HG03060 (cell line): ENCODE measurements at regions not wholly inside any gene's neighbourhood (a gene's known extent, or its start where the extent isn't known, plus 50 kb on each side); places are given as distances from the start of the nearest gene placed in this dataset.

ENCODE experiments used
- ATAC-seq: cut with Tn5 transposase; IDR thresholded peaks from one replicate; pipeline ENCODE4 v1.9.1; 2021; ENCODE audit warnings: low read depth, moderate number of reproducible peaks; ENCODE audit not compliant: unreplicated experiment

DNA sequence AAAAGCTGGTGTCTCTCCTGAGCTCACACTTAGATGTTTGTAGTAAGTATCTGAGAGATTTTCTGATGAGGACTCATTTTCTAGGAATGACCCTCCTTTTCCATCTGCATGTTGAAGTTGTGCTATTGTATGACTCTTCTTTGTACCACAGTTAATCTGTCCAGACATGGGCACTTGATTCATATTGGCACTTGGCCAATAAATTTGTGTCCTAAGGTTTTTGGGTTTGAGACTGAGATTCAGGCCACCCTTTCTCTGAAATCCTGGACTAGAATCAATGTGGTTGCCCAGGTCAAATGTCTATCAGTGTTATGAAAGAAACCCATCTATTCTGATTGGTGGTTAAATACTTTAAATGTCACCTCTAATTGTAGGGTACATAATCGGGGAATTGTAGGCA lies 869.0 kb downstream of the SH3BGRL start:
- no peak for ATAC-seq

DNA sequence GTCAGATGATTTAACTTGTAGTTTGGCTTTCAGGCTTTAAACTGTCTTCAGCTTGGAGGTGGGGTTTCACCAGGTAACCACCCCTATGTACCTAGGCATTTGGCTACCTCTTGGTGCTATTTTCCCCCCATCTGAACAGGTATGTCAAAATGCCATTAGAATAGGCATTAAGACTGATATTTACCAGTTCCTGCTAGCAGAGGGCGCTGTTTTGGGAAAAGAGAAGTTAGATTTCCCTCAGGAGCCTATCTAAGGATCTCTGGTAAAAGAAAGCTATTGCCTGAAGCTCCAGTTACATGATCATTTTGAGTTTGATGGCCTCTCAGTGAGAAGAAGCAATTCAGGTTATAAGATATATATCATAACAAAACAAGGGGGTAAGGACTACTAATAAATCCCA lies 879.1 kb downstream of the SH3BGRL start:
- no peak for ATAC-seq

DNA sequence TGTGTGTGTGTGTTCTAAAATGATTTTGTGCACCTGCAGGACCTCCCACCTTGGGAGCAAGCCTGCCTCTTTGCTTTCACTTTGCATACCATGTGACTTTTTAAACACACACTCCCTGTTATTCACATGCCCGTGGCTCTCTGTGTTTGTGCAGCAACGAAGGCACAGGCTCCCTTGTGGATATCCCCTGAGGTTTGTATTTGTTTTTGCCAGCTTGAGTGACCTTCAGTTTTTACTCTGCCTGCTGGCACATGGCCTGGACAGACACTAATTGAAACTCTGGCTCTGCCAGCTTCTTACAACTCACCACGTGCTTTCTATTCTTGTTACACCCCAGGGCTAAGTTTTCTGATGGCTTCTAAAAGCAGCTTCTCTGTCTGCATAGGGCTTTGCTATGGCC lies 885.8 kb downstream of the SH3BGRL start:
- ATAC-seq, result no peak

DNA sequence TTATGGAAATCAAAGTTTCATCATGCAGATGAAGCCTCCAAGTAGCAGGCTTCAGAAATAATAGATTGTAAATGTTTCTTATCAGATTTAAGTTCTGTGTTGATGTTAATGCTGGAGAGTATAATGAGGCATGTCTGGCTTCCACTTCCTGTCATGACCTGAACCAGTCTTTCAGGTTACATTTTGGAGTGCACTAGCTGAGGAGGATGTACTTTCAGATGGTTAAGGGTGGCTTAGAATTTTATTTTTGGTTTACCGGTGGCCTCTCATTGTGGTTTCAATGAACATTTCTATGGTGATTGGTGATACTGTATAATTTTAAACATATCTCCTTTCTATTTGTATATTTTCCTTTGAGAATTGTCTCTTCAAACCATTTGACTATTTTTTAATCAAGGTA lies 890.4 kb downstream of the SH3BGRL start:
- no peak for ATAC-seq

DNA sequence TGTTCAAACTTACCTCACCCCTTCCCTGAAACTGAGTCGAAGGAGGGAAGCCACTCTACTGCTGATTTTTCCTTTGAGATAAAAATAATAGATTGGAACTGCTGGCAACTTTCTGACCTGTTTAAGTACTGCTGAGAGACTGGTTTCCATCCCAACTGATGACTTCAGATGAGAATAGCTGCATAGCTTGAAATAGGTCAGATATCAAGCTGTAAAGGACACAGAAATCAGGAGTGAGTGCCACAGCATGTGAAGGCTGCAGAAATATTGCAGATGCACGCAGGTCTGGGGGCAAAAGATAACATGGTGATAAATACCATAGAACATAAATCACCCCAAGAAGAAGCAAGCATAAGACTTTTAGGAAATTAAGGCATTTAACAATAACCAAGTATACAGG lies 923.2 kb downstream of the SH3BGRL start:
- no peak for ATAC-seq

DNA sequence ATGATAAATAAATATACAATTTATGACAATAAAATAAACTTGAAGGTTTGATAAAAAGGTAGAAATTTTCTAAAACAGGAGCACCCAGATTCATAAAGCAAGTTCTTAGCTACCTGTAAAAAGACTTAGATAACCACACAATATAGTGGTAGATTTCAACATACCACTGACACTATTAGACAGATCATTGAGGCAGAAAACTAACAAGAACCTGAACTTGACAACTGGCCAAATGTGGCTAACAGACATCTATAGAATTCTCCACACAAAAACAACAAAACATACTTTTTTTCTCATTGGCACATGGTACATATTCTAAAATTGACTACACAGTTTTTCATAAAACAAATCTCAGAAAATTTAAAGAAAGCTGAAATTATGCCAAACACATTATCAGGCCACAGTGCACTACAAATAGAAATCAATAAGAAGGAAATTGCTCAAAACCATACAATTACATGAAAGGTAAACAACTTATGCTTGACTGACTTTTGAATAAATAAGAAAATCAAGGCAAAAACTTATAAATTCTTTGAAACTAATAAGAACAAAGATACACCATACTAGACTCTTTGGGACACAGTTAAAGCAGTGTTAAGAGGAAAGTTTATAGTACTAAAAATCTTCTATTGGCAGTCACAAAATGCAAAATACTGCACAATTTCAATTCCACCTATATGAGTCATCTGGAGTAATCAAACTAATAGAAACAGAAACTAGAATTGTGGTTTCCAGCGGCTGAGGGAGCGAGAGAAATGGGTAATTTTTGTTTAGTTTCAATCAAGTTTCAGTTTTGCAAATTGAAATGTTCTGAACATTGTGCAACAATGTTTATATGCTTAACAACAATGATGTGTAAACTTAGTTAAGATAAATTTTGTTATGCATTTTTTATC lies 925.6 kb downstream of the SH3BGRL start:
- peak; percentile 52 for ATAC-seq

DNA sequence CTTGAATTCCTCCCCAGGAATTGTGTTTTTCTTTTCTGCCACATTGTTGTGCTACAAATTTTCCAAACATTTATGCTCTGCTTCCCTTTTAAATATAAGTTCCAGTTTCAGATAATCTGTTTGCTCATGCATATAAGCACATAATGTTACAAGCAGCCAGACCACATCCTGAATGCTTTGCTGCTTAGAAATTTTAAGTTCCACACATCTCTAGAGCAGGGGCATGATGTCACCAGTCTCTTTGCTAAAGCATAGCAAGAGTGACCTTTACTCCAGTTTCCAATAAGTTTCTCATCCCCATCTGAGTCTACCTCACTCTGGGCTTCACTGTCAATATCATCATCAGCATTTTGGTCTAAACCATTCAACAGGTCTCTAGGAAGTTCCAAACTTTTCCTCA lies 932.5 kb downstream of the SH3BGRL start:
- no peak for ATAC-seq

DNA sequence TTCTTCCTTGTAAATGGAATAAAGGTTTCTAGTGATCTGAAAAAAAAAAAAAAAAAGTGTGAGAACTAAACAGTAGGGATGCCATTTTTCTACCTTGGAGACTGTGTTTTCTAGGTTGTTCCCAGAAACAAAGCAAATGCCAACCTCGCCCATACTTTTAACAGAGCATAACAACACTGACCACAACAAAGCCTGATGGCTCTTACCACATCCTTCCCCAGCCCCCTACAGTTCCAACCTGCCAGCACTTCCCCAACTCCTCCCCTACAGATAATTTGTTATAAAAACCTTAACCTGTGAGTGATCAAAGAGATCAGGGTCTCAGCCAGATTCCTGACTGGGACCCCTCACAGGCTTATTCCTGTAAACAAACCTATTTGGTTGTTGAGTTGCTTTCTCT lies 940.0 kb downstream of the SH3BGRL start:
- ATAC-seq, result no peak

DNA sequence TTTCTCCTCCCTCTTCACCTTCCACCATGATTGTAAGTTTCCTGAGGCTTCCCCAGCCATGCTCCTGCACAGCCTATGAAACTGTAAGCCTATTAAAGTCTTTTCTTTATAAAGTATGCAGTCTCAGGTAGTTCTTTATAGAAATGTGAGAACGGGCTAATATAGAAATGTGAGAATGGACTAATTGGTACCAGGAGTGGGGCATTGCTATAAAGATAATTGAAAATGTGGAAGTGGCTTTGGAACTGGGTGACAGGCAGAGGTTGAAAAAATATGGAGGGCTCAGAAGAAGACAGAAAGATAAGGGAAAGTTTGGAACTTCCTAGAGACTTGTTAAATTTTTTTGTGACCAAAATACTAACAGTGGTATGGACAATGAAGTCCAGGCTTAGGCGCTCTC lies 959.3 kb downstream of the SH3BGRL start:
- ATAC-seq, result no peak

DNA sequence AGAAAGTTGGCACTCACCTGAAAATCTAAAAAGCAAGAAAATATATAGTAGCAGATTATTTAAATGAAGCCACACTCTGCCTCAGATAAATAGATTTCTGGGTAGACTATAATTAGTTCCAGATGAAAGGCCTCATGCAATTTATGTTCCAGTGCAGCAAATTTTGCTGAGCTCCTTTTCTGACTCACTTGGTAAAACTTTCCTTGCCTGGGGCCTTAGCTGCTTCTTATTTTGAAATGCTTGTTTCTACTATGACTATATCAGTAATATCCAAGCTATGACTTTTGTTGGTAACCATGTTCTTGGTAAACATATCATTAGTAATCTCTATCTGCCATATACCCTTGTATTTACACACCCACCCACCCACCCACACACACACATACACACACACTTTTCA lies 961.8 kb downstream of the SH3BGRL start:
- ATAC-seq, result no peak

DNA sequence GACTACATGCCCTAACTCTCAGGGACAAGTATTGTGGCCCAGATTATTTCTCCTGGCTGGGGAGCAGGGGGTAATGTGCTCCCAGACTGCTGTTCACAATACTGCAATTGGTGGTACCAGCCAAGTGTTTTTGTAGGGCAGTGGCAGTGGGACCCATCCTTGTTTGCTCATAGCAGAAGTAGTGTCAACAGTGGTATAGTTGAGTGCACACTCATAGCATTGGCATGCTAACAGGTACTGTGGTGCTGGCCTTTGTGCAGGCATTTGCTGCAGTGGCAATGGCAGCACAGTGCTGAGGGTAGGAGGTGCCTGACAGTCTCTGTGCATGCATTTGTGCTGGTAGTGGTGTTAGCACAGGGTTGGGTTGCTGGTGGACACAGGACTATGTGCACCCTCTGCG lies 995.0 kb downstream of the SH3BGRL start:
- no peak for ATAC-seq

DNA sequence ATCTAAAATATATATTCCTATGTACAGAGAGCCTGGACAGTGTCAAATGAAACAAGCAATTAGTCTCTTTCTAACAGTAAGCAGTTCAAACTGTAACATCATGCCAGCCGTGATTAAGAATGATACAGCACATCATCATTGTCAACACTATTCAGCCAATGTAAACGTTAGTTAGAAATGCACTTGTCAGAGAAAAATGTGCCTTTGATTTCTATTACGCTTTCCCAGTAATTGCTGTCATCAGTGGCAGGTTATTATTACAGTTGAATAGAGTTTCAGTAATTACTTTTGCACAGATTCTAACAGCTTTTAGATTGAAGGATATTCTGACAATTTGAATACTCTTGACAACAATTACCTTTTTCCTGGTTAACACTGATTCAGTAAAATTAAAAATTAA lies 1007.1 kb downstream of the SH3BGRL start:
- ATAC-seq, result no peak

DNA sequence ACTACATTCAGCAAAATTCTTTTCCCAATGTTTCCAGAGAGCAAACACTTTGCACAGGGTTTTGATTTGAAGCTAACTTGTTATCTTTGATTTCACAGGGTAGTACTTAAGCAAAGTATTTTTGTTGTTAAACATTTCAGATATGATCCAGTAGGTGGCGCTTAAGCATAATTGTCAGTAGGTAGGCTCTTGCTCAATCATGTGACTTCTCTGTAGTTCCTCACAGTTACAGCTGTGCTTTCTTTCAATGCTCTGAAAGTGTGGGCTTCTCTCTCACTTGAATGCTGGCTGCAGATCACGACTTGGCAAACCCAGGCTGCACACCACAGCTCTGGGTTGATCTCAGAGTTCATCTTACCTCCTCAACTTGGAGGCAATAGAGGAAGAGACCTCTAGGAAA lies 1016.5 kb downstream of the SH3BGRL start:
- peak; percentile 79 for ATAC-seq

DNA sequence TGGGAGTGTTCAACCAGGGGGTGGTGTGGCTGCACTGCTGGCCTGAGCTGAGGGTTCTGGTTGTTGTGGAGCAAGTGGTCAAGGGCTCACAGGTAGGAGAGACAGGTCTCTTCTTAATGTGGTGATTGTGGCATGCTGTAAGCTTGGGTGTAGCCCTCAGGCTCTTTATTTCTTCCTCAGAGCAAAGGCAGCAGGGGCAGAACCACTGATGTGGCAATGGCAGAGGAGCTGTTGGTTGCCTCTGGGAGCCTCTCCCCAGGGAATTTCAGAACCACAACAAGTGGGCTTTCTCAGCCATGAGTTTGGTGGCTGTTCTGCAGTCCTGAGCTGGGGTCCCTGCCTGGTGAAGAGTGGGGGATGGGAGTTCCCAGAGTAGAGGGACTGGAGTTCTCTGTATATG lies 1017.2 kb downstream of the SH3BGRL start:
- no peak for ATAC-seq

DNA sequence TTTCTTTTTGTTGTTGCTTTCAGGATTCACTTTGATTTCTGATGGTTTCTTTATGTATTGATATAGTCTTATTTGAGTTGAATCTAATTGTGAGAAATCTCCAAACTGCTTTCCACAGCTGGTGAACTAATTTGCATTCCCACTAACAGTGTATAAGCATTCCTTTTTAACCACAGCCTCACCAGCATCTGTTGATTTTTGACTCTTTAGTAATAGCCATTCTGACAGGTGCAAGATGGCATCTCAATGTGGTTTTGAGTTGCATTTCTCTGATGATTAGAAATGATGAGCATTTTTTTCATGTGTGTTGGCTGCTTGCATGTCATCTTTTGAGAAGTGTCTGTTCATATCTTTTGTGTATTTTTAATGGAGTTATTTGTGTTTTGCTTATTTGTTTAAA lies 1023.1 kb downstream of the SH3BGRL start:
- no peak for ATAC-seq

DNA sequence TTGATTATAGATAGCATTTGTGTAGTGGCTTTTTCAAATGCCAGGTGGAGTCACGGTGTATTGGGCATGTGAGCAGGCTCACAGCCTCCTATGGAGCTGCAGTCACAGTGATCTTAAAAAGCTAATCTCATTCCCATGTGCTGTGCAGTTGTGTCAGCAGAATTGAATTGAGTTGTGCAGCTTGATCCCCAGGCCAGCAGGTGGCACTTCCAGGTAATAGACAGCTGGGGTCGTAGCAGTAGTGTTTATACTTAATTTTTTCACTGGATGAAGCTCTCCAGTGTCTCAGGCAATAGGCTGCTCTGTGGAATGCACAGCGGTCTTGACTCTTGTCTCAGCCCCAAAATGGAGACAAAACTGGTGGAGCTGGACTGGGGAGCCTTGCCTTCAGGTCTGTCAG lies 1028.1 kb downstream of the SH3BGRL start:
- ATAC-seq, result no peak

DNA sequence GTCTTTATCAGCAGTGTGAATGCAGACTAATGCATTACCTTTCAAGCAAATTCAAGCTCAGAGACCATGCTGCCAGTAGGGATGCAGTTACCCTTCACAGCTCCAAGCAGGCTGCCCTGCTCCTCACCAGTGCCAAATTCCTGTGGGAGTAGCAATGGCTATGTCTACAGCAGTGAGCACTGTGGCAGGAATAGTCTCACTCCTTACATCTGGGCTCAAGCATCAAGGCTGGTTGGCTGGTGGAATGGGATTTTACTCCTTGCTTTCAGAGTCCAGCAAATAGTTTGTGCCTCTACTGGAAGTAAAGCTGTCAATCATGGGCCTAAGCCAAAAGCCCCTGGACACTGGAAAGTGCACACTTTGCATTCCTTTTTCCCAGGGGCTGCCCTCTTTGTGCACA lies 1030.8 kb downstream of the SH3BGRL start:
- no peak for ATAC-seq

DNA sequence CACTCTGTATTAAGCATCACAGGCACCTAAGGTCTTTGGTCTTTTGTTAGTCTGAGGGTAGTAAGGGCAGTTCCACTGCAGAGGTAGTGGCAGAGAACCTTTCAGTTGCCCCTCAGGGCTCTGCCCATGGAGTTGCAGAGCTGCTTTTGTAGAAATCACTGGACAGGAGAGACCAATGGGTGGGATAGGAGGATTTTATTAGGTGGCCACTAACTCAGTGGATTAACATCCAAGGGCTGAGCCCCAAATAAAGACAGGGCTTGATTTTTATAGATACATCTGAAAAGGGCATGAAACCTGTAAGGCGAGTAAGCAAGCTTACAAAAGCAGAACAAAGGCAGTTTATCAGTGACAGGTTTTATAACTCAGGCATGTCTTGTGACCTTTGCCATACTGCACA lies 1035.4 kb downstream of the SH3BGRL start:
- no peak for ATAC-seq
